A673 (cell line): ENCODE measurements at regions not wholly inside any gene's neighbourhood (a gene's known extent, or its start where the extent isn't known, plus 50 kb on each side); places are given as distances from the start of the nearest gene placed in this dataset.

Experiments used
- BruUV-seq: library from RNA; stranded (reverse); fragments of 400-500 nt; replicated peaks from 2 replicates; lab custom pipeline; 2021; lab: Mats Ljungman, UMichigan
- CTCF ChIA-PET: fragments of 300-600 bp; sonication (Branson Sonifier 250); formaldehyde crosslinking; loops from one replicate; lab custom pipeline; 2022; ENCODE audit warnings: antibody characterized with exemption; lab: Charles Lee
- POLR2A ChIA-PET: fragments of 300-600 bp; sonication (Branson Sonifier 250); formaldehyde crosslinking; loops from one replicate; lab custom pipeline; 2022; ENCODE audit warnings: antibody characterized with exemption; ENCODE audit not compliant: low non-redundant PET; lab: Charles Lee
- DNase-seq: peaks from one replicate; pipeline ENCODE4 v3.0.0-alpha.2; 2015; ENCODE audit warnings: low spot score
- H3K27ac ChIP-seq: fragments of 200-600 bp; sonication (generic); 2 replicates; pipeline ENCODE4 v1.5.1; 2016; ENCODE audit warnings: mixed run types, low read depth, mild to moderate bottlenecking, mixed read lengths, antibody characterized with exemption, low read length; ENCODE audit not compliant: poor library complexity, severe bottlenecking
- H3K27me3 ChIP-seq: fragments of 200-600 bp; sonication (generic); replicated peaks from 2 replicates; pipeline ENCODE4 v1.6.1; 2017; ENCODE audit warnings: mixed run types, low read depth, mild to moderate bottlenecking, mixed read lengths, antibody characterized with exemption, low read length; ENCODE audit not compliant: insufficient read depth, poor library complexity
- H3K36me3 ChIP-seq: fragments of 200-600 bp; sonication (generic); 2 replicates; pipeline ENCODE4 v1.6.1; 2016; ENCODE audit warnings: mixed run types, mild to moderate bottlenecking, mixed read lengths, antibody characterized with exemption, low read length; ENCODE audit not compliant: insufficient read depth, poor library complexity, severe bottlenecking
- H3K4me1 ChIP-seq: fragments of 200-600 bp; sonication (generic); 2 replicates; pipeline ENCODE4 v1.6.1; 2017; ENCODE audit warnings: mixed run types, mild to moderate bottlenecking, mixed read lengths, antibody characterized with exemption, low read length; ENCODE audit not compliant: insufficient read depth, poor library complexity, severe bottlenecking
- H3K4me3 ChIP-seq: fragments of 200-600 bp; sonication (generic); 2 replicates; pipeline ENCODE4 v1.5.1; 2016; ENCODE audit warnings: low read depth, mixed run types, mild to moderate bottlenecking, mixed read lengths, low read length; ENCODE audit not compliant: poor library complexity, severe bottlenecking
- H3K9me3 ChIP-seq: fragments of 200-600 bp; sonication (generic); 2 replicates; pipeline ENCODE4 v1.6.1; 2016; ENCODE audit warnings: mixed run types, low read depth, mild to moderate bottlenecking, mixed read lengths, antibody characterized with exemption, low read length; ENCODE audit not compliant: poor library complexity, severe bottlenecking
- EZH2 ChIP-seq: fragments of 200-600 bp; sonication (generic); IDR thresholded peaks from 2 replicates; pipeline ENCODE4 v1.6.1; 2017; ENCODE audit warnings: borderline replicate concordance, low read depth, mild to moderate bottlenecking, mixed read lengths, antibody characterized with exemption, low read length; ENCODE audit not compliant: poor library complexity, severe bottlenecking
- intact Hi-C: fragments of 100-400 bp; cut with micrococcal nuclease; formaldehyde crosslinking; loops from one replicate; pipeline ENCODE4 v1.10.0; 2022; ENCODE audit not compliant: unreplicated experiment
- TF ChIP-seq, protein P1 (sequence below): fragments of 300-800, 200-600 bp; sonication (generic); conservative IDR thresholded peaks from 2 replicates; pipeline ENCODE4 v1.5.1; 2017; ENCODE audit warnings: low read depth, mild to moderate bottlenecking, antibody characterized with exemption, low read length, moderate library complexity, mixed read lengths

DNA sequence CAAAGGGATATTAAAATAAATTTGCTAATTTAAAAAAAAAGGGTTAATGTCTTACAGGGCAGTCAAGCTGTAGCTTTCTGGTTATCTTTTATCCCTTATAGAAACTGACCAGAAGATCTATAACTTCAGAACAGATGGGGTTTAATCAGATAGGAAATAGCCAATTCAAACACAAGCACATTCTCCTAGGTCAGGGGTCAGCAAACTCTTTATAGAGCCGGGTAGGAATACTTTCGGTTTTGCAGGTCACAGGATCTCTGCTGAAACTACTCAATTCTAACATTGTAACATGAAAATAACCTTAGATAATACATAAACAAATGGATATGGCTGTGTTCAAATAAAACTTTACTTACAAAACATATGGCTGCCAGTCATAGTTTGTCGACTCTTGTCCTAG is 479.8 kb downstream of the ADRA2A start:
- DNase-seq, result no peak
- Histone ChIP-seq H3K27me3 (no peaks in the 10 kb centered on the region), H3K4me1 (peaks cover 10% of the 10 kb centered on the region), H3K9me3 (no peaks in the 10 kb centered on the region), H3K27ac (no peak overlapping the region), H3K4me3 (no peak overlapping the region), H3K36me3 (no peaks in the 10 kb centered on the region)
- intact Hi-C loops, result no loop called here
- TF ChIP-seq EZH2, result no peak
- CTCF ChIA-PET, result no interaction called here
- BruUV-seq, result no TSS peak
- POLR2A ChIA-PET, result no interaction called here

GRCh38 chr10:111558211-111558610 is 481.4 kb downstream of the ADRA2A start:
- H3K4me3 ChIP-seq, result no peak overlapping the region
- no peaks in the 10 kb centered on the region for H3K36me3 ChIP-seq
- TF ChIP-seq EZH2, result no peak
- TF ChIP-seq, protein P1, sequence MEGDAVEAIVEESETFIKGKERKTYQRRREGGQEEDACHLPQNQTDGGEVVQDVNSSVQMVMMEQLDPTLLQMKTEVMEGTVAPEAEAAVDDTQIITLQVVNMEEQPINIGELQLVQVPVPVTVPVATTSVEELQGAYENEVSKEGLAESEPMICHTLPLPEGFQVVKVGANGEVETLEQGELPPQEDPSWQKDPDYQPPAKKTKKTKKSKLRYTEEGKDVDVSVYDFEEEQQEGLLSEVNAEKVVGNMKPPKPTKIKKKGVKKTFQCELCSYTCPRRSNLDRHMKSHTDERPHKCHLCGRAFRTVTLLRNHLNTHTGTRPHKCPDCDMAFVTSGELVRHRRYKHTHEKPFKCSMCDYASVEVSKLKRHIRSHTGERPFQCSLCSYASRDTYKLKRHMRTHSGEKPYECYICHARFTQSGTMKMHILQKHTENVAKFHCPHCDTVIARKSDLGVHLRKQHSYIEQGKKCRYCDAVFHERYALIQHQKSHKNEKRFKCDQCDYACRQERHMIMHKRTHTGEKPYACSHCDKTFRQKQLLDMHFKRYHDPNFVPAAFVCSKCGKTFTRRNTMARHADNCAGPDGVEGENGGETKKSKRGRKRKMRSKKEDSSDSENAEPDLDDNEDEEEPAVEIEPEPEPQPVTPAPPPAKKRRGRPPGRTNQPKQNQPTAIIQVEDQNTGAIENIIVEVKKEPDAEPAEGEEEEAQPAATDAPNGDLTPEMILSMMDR, result no peak
- peaks cover 10% of the 10 kb centered on the region for H3K4me1 ChIP-seq
- ChIA-PET CTCF (no interaction called here), POLR2A (no interaction called here)
- BruUV-seq, result no TSS peak
- no peaks in the 10 kb centered on the region for H3K27me3 ChIP-seq
- no peak overlapping the region for H3K27ac ChIP-seq
- no peaks in the 10 kb centered on the region for H3K9me3 ChIP-seq
- intact Hi-C loops, result no loop called here
- no peak for DNase-seq

GRCh38 chr10:111560027-111560426 is 483.2 kb downstream of the ADRA2A start:
- Histone ChIP-seq H3K36me3 (no peaks in the 10 kb centered on the region), H3K9me3 (no peaks in the 10 kb centered on the region), H3K4me1 (peaks cover 10% of the 10 kb centered on the region), H3K27ac (no peak overlapping the region), H3K4me3 (no peak overlapping the region), H3K27me3 (no peaks in the 10 kb centered on the region)
- intact Hi-C loops, result no loop called here
- no peak for DNase-seq
- no peak for TF ChIP-seq EZH2
- TF ChIP-seq, protein P1, result no peak
- POLR2A ChIA-PET, result no interaction called here
- CTCF ChIA-PET, result no interaction called here
- BruUV-seq, result no TSS peak

- POLR2A ChIA-PET, result no interaction called here
- no peak overlapping the region for H3K27ac ChIP-seq
- no TSS peak for BruUV-seq
- H3K4me1 ChIP-seq, result peaks cover 16% of the 10 kb centered on the region
- TF ChIP-seq, protein P1, result no peak
- TF ChIP-seq EZH2, result no peak
- no peak overlapping the region for H3K4me3 ChIP-seq
- intact Hi-C loops, result no loop called here
- CTCF ChIA-PET, result no interaction called here
- H3K27me3 ChIP-seq, result no peaks in the 10 kb centered on the region
- H3K9me3 ChIP-seq, result no peaks in the 10 kb centered on the region
- no peak for DNase-seq
- H3K36me3 ChIP-seq, result no peaks in the 10 kb centered on the region
These were observed 484.3 kb downstream of the ADRA2A start for GRCh38 chr10:111561124-111561523.
